ENCODE measurements at regions not wholly inside any gene's neighbourhood (a gene's known extent, or its start where the extent isn't known, plus 50 kb on each side); places are given as distances from the start of the nearest gene placed in this dataset.

- TF ChIP-seq CTCF (conservative IDR thresholded peaks at IDR 0.05; ENCODE audit: low read depth, low read length): no peak
- no peak for TF ChIP-seq RAD21 (IDR thresholded peaks at IDR 0.05; ENCODE audit: low read length)
- no peak for TF ChIP-seq RCOR1 (IDR thresholded peaks at IDR 0.05; ENCODE audit: insufficient replicate concordance, low read length)
- no peak for TF ChIP-seq MAFK (IDR thresholded peaks at IDR 0.05; ENCODE audit: low read depth, low read length)
- TF ChIP-seq CEBPB (IDR thresholded peaks at IDR 0.05; ENCODE audit: low read depth, low read length): no peak
- TF ChIP-seq BHLHE40 (IDR thresholded peaks at IDR 0.05; ENCODE audit: low read depth, low read length): no peak
- no peak for TF ChIP-seq POLR2A (IDR thresholded peaks at IDR 0.05; ENCODE audit: low read depth, low read length)
Observed at GRCh38 chr2:66317268-66317890, 117.5 kb upstream of the MEIS1 start.

All from IMR-90 (cell line).